ENCODE measurements at regions not wholly inside any gene's neighbourhood (a gene's known extent, or its start where the extent isn't known, plus 50 kb on each side); places are given as distances from the start of the nearest gene placed in this dataset.
"Not testable (repeated sequence)": the region's sequence is repeated elsewhere in the genome, so short reads cannot be mapped to it uniquely, and the experiment has no call there.

DNA sequence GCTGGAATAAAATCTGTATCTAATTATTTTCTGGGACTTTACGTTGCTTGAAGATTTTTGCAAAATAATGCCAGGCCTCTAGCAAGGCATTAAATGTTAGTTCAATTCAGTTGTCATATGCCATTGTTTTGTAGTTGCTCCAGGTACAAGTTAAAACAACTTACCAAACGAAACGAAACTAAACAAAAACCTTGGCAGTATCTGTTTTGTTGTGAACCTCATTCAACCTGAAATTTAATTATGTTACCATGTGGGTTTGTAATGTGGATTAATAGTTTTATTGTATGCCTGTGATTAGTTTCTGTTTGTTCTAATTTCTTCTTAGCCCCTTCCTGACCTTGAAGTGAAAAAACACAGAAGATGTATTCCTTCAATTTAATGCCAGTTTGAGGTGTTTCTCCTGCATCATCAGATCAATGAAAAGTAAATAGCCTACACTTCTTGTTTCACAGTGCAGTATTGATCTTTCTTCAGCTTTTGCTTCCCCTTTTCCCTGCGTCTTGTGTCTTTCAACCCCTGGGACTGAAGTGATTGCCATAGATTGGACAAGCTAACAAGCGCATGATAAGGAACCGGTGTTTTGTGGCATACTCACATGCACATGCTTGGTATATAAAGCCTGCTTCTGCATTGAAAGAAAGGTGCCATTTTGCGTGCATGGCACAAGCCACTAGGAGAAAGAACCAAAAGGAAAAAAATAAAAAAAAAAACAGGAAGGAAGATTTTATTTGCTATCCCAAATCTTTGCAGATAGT, 699.0 kb upstream of the ARRDC3 start:
- DNase-seq, result no peak

DNA sequence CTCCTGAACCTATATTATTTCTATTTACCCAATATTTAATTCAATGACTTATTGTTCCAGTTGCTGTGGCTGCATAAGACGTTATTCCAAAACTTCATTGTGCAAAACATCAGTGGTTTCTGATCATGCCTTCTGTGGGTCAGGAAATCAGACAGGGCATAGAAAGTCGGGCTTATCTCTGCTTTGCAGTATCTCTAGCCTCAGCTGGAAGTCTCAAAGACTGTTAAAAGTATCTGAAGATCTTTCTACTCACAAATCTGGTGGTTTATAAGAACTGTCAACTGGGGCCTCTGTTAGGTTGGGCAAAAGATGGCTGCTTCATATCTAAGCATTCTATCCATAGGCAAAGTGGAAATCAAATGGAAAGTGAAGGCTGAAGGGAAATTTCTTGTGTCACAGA, 687.7 kb upstream of the ARRDC3 start:
- no peak for DNase-seq

DNA sequence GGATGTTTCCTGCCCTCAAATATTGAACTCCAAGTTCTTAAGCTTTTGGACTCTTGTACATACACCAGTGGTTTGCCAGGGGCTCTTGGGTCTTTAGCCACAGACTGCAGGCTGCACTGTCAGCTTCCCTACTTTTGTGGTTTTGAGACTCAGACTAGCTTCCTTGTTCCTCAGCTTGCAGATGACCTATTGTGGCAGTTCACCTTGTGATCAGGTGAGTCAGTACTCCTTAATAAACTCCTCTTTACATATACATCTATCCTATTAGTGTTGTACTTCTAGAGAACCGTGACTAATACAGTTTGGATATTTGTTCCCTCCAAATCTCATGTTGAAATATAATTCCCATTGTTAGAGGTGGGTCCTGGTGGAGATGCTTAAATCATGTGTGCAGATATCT, 681.9 kb upstream of the ARRDC3 start:
- DNase-seq, result no peak

DNA sequence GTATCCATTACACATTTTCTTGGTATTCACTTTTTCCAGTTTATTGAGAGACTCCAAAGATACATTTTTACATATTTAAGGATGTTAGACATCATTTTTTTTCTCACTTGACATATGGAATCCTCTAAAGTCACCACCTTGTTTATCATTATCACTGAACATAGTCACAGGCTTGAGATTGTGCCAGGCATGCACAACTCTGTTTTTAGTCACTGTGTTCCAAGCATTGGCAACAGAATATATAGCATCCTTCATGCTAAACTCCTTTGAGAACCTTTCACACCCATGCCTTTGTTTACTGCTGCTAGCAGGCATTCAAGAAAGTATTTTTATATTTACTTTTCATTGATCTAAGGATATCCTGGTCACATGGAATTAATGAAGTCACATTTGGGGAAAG, 668.6 kb upstream of the ARRDC3 start:
- no peak for DNase-seq

DNA sequence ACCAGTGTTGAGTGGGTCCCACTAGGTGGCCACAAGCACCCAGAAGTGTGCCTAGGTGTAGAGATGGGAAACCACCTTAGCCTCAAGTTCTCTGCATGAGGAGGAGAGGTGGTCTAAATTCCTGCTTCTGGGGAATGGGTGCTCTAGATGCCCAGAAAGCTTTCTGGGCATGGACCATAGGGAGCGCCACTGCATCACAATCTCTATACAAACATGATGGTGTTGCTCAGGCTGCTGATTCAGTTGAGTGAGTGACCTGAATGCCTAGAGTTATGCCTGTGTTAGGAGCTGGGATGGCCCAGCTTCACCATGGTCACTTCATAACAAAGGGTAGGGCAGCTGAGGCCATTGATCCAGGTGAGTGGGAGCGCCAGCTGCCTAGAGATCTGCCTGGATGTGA, 667.9 kb upstream of the ARRDC3 start:
- no peak for DNase-seq

DNA sequence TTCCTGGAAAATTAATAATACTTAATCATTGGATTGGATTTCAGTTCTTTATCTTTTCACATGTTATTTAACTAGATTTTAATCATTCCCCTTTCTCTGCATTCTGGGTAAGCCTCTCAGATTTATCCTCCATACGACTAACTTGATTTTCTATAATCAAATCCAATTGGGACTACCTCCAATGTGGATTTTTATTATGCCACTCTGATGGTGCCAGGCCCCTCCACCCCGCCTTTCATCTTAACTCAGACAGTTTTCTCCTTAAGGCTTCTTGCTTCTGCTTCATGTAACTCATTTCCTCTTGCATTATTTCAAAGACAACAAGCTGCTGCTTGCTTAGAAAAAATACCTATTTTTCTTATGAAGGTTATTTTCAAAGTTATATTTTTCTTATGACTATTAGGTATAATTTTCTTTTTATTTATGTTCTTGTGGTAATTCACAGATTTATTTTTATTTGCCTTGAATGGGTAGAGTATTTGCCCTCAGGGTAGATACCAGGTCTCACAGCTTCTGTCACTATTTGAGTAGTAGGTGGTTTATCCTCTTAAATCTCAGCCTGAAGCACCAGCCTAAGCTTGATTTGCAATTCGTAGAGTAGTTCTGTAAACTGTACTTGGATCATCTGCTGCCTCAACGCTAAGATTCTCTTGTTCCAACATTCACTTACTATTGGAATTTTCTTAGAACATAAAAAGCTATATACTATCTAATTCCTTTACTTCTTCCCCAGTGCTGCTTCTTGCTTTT, 659.0 kb upstream of the ARRDC3 start:
- no peak for DNase-seq

DNA sequence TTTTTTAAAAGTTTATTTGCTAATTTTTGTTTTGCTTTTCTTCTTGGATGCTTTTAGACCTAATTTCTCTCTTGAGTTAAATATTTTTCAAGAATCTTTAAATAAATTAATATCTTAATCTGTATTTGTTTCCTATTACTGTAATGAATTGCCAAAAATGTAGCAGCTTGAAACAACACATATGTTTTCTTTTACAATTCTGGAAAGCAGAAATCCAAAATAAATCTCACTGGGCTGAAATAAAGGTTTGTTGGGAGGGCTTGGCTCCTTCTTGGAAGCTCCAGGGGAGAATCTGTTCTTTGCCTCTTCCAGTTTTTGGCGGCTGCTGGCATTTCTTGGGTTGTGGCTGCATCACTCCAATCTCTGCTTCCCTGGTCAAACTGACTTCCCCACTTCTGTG, 658.1 kb upstream of the ARRDC3 start:
- no peak for DNase-seq

DNA sequence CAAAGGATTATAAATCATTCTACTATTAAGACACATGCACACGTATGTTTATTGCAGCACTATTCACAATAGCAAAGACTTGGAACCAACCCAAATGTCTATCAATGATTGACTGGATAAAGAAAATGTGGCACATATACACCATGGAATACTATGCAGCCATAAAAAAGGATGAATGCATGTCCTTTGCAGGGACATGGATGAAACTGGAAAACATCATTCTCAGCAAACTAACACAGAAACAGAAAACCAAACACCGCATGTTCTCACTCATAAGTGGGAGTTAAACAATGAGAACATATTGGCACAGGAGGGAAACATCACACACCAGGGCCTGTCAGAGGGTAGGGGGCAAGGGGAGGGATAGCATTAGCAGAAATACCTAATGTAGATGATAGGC, 646.7 kb upstream of the ARRDC3 start:
- not testable (repeated sequence) for DNase-seq

DNA sequence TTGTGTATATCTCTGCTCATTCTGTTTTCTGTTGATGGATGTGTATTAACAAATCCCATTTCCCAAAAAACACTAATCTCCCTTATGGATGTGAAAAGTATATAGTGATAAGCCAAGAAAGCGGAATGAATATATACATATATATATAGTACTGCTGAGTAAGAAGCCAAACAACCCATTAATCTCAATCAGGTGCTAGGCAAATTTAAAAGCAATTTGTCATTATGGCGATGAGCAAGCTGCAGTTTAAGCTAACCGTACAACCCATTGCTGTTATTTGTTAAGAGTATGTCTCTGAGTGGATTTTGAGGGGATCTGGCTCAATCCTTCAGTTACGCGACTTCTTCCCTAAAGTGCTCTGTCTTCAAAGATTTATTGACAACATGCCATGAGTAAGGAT, 640.4 kb upstream of the ARRDC3 start:
- DNase-seq, result no peak

DNA sequence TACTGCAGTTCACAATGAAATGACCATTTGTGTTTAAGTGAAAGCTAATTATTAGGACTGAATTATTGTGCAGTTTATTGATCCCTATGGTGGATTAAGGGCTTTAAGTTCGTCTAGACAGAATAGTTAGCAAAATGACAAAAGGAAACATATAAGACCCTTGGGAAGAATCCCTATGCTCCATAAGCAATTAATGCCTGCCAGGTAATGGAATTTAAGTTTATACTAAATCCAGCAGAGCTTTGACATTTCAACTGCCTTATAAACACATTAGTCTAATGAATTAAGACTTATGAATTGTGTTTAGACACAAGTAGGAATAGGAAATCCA, 640.0 kb upstream of the ARRDC3 start:
- DNase-seq, result no peak

DNA sequence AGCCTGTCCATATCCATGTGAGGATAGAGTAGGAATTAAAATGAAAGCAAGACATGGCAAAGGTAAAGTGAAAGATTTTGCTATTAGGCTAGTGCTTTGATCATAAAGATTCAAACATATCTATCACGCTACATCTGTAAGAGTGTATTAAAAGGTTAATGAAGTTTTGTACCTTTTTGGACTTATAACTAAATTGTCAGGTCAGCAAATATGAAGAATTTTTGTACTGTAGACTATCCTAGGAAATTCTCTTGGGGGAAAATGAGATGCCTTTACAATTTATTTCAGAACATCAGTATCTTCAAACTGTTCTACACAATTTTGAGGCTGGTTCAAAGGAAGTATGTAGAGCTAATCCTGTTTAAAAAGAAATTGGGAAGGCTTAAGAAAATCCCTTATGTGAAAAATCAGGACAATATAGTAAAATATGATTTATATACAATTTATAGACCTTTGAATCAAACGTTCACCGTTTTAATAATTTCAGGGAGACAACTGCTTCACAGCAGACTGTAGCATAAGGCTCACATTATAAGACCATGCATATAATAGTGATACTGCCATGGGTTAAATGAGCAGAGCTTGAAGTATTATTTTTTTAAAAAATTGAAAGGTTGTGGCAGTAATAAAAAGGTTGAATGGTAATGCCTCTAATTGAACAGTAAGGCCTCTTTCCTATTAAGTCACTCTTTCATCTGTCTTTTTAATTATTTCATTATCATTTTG, 639.5 kb upstream of the ARRDC3 start:
- DNase-seq, result no peak

DNA sequence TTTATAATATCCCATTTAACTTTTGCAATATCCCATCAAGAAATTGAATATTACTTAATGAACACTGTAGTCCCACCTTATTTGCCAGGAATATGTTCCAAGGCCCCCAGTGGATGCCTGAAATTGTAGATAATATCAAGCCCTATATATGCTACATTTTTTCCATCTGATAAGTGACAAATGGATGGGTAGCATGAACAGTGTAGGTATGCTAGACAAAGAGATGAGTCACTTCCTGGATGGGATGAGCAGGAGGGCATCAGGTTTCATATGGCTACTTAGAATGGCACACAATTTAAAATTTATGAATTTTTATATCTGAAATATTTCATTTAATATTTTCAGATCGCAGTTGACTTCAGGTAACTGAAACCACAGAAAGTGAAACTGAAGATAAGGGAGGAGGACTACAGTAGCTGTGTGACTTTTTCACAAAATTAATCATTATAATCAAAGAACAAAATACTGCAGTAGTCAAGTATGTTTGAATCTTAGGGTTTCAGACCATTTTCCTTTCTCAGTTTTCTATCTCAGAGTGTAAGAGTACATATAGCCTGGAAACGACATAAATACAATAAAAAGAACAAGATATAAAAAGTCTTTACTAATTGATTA, 636.4 kb upstream of the ARRDC3 start:
- no peak for DNase-seq

DNA sequence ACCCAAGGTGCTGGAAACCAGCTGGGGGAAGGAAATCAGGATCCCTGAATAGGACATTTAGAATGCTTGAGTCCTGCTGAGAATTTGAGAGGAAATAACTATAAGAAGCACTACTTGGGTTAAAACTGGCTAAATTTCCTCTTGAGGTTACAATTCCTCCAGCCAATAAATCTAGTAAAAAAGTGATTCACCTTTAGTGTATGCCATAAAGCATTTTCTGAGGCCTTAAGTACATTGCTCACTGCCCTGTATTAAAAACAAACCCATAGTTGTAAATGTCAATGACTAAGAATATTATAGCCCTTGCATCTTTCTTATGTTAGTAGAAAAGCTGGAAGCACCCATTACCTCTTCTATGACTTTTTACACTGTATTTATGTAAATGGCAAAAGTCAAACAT, 634.7 kb upstream of the ARRDC3 start:
- no peak for DNase-seq

DNA sequence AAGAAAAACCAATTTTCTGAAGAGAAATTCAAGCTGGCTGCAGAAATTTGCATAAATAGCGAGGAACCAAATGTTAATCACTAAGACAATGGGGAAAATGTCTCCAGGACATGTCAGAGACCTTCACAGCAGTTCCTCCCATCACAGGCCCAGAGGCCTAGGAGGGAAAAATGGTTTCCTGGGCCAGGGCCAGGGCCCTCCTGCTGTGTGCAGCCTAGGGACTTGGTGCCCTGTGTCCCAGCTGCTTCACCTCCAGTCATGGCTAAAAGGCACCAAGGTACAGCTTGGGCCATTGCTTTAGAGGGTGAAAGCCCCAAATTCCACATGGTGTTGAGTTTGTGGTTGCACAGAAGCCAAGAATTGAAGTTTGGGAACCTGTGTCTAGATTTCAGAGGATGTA, 628.7 kb upstream of the ARRDC3 start:
- DNase-seq, result not testable (repeated sequence)

DNA sequence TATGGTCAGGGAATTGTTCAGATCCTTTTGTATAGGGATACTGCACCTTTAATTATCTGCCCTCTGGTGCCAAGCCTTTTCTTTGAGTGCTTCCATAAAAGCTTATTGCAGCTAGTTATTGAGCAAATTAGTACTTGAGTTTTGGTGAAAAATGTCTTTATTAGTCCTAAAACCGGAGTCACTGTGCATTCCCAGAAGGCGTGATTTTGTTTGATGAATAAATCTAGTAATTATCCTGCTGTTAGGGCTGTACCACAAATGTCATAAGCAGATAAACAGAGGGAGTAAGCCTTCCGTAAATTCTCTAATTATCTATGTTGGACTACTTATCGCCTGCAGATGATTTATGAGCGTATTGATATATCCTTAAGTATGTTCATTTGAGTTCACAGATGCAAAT, 620.7 kb upstream of the ARRDC3 start:
- peak in 1 of 2 experiments; percentile 15 for DNase-seq

DNA sequence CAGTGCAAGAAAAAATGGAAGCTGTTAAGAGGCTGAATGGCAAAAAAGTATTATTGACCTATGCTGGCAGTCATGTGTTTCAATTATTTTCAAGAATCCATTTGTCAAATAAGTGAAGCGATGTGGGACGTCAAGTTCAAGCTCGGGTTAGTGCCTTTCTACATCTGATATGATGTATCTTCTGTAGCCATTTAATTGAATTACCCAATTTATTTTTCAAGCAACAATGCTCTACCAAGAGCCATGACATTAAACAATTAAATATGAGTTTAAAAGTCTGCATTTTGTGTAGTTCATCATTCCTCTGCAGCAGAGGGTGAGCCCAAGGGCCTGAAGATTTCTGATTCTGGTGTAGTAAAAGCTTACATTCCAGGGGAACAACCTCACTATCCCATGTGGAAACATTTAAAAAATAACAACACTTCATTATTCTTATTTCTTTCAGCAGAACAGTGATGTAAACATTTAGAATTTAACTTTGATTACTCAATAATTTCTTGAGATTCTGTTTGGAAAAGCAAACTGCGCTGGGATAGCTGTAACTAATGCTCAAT, 619.7 kb upstream of the ARRDC3 start:
- DNase-seq, result no peak

DNA sequence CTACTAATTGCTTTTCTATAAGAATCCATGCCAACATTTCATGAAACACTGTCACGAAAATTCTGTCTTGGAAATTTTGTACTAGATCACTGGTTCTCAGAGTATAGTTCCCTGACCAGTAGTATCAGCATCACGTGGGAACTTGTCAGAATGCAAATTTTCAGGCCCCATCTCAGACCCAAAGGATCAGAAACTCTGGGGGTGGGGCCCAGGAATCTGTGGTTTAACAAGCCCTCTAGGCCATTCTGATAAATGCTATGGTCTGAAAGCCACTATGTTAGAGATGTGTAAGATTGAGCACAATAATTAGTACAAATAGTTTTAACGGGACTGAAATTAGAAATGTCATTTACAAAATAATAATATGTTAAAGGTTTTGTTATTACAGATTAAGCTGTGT, 615.7 kb upstream of the ARRDC3 start:
- DNase-seq, result no peak

DNA sequence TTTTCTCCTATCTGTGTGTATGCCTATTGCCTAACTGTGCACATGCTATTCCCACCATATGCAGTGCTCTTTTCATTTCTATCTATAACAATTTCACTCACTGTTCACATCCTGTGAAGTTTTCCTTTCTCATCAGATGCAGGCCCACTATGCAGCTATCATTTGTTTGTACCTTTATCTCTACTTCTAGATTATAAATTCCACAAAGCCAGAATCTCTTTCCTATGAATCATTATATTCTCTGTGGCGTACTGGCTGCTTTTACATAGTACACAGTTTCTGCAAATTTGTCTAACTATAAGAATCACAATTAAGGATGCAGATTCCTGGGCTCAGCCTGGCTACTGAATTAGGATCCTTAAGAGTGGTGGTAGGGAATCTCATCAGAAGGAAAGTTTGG, 600.8 kb upstream of the ARRDC3 start:
- DNase-seq, result no peak

DNA sequence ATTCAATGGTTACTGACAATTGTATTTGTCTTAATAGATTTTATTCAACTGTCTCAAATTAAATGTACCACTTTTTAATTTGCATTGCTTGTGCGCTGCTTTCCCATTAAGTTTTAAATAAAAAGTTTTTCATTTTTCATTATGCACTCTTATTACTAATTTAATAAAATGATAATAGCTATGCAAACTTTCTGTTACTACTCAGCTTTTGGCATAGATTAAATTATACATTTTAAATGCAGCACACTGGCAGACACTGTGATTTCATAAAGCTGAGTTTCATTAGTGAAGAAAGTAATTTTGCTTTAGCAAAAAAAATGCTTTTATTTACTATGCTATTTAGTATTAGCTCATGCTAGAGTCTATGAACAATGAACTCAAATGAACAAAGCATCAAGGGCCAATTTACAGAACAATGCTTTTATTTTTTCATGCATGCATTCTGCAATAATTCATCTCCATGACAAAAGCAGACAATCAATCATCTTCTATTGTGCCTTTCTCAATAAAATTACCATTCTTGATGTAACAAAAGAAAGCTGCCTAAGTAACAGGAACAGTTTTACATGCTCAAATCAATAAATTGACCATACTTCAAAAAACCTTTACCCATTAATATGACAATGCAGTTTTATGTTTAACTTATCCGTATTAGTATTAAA, 595.2 kb upstream of the ARRDC3 start:
- peak in 1 of 2 experiments; percentile 14 for DNase-seq

DNA sequence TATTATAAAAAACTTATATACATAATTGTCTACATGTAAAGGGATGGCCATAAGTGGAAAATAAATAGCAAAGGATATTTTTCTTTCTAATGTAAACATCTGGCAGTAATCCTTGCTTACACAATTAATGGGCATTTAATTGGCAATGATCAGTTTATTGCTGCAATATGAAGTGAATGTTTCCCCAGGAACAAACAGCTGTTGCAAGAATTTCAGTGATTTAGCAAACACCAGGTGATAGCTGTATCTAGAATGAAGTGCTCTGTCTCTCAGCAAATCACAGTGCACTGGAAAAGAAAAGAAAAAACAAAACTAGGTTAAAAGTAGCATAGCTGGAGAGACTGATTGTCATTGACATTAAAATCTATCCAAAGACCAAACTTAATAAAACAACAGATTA, 594.5 kb upstream of the ARRDC3 start:
- peak; percentile 23 to 34 for DNase-seq

DNA sequence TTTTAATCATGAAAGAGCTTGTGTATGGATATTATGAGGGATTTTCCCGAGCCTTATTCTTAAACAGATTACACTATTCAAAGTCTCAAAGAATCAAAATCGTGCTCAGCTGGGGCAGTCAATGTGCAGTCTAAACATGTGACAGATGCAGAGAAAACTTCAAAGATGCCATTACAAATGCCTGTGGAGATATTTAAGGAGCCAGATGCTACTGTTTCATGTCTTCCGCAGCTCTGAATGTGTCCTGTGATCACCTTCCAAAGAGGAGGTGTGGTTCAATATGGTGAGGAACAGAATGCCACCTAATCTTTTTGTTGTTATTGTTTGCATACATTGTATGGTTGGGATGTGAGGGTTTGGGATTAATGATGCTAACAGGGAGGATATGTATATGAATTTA, 593.3 kb upstream of the ARRDC3 start:
- DNase-seq, result no peak

DNA sequence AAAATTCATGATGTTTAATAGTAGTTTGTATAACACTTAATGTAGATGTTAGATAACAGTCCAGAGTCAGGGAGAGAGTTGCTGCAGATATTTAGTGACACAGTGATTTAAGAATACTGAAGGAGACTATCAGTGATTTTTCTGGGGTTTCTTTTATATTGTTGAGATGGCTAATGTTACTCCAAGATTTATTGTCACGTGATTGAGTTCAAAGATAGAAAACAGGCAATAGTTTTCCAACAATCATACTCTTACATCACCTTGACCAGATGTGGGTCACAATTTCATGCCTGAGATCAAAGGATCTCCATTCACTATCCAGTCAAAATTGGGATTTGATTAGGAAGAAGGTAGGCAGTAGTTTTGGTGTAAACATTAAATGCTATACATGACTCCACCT, 580.0 kb upstream of the ARRDC3 start:
- no peak for DNase-seq

DNA sequence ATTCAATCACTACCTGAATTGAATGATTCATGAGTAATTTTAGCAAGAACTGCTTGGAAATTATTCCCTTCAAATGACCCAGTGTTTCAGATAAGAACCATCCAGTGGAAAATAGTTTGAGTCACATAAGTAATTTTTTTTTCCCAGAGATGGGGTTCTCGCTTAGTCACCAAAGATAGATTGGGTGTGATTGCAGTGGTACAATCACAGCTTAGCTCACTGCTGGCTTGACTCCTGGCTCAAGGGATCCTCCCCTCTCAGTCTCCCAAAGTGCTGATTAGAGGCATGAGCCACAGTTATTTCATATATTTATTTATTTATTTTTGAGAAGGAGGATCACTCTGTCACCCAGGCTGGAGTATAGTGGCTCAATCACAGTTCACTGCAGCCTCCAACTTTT, 574.5 kb upstream of the ARRDC3 start:
- DNase-seq, result no peak

All from NCI-H1930 (cell line).